ENCODE measurements at regions not wholly inside any gene's neighbourhood (a gene's known extent, or its start where the extent isn't known, plus 50 kb on each side); places are given as distances from the start of the nearest gene placed in this dataset.

GRCh38 chr4:16391196-16391595, 164.9 kb upstream of the TAPT1 start:
- in situ Hi-C loops (cut with MboI) = no loop called here
- Histone ChIP-seq H3K4me2 (ENCODE audit: insufficient read depth, low read length) (no peak overlapping the region), H3K4me3 (no peak overlapping the region), H3K79me2 (ENCODE audit: control insufficient read depth, insufficient read depth, low read length) (no peaks in the 10 kb centered on the region), H2AFZ (ENCODE audit: low read depth, low read length) (no peak overlapping the region), H3K27me3 (ENCODE audit: control insufficient read depth in 2 of 2, insufficient read depth in 2 of 2, low read length in 2 of 2) (no peaks in the 10 kb centered on the region), H3K9me1 (ENCODE audit: control insufficient read depth, insufficient read depth, low read length) (no peaks in the 10 kb centered on the region), H3K9ac (ENCODE audit: insufficient read depth in 1 of 2, low read depth in 2 of 2, low read length in 2 of 2) (no peak overlapping the region), H3K9me3 (replicated peaks; ENCODE audit: control insufficient read depth, insufficient read depth, low read depth, low read length) (no peaks in the 10 kb centered on the region), H4K20me1 (replicated peaks; ENCODE audit: control insufficient read depth, insufficient read depth, low read length) (no peaks in the 10 kb centered on the region), H3K27ac (ENCODE audit: extremely low read depth, low read depth, low read length) (no peak overlapping the region), H3K36me3 (ENCODE audit: control insufficient read depth, insufficient read depth, low read length) (no peaks in the 10 kb centered on the region), H3K4me1 (replicated peaks in 1 of 2; ENCODE audit: control insufficient read depth in 2 of 2, insufficient read depth in 2 of 2, low read length in 2 of 2) (no peaks in the 10 kb centered on the region)
- intact Hi-C loops (cut with micrococcal nuclease) = no loop called here
- FAIRE-seq (no peak), DNase-seq (ENCODE audit: extremely low read depth in 1 of 4, low spot score in 3 of 4) (no peak), ATAC-seq (no peak)
- no TSS peak for BruUV-seq (replicated peaks)
- POLR2A ChIA-PET = no interaction called here
- CTCF ChIA-PET (ENCODE audit: low intra/inter-chr PET ratio) = no interaction called here
- 0% methylated on average over 3 of the region's 3 CpGs for WGBS (ENCODE audit: insufficient coverage, low coverage, missing lambda C conversion rate)
- TF ChIP-seq USF2 (CRISPR knock-in tag; IDR thresholded peaks at IDR 0.05) (no peak), CREBBP (IDR thresholded peaks at IDR 0.05; ENCODE audit: low read depth, low read length) (no peak), MLX (CRISPR knock-in tag; conservative IDR thresholded peaks at IDR 0.05) (no peak), CHD7 (IDR thresholded peaks at IDR 0.05; ENCODE audit: low read depth, low read length) (no peak), LARP7 (IDR thresholded peaks at IDR 0.05) (no peak), HMBOX1 (IDR thresholded peaks at IDR 0.05) (no peak), DACH1 (IDR thresholded peaks at IDR 0.05; ENCODE audit: partially characterized antibody) (no peak)
- TF ChIP-seq, protein P1, sequence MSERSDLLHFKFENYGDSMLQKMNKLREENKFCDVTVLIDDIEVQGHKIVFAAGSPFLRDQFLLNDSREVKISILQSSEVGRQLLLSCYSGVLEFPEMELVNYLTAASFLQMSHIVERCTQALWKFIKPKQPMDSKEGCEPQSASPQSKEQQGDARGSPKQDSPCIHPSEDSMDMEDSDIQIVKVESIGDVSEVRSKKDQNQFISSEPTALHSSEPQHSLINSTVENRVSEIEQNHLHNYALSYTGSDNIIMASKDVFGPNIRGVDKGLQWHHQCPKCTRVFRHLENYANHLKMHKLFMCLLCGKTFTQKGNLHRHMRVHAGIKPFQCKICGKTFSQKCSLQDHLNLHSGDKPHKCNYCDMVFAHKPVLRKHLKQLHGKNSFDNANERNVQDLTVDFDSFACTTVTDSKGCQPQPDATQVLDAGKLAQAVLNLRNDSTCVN (CRISPR knock-in tag; IDR thresholded peaks at IDR 0.05) = no peak
